Activated T-helper 1 cell treated with anti-CD3 and anti-CD28 coated beads, Interleukin-12 subunit alpha, Interleukin-12 subunit beta, Interleukin-2, Interleukin-4 antibody, amounts not matched to agents 30 ng/mL and 10 ng/mL and 1 ng/mL, durations not matched to agents 14 hours and 24 hours and 36 hours (primary cell): ENCODE measurements at regions not wholly inside any gene's neighbourhood (a gene's known extent, or its start where the extent isn't known, plus 50 kb on each side); places are given as distances from the start of the nearest gene placed in this dataset.

Experiments
- DNase-seq: peaks from one replicate; pipeline ENCODE4 v3.0.0; 2021; ENCODE audit warnings: low spot score
- H3K27ac Mint-ChIP-seq: one replicate; pipeline ENCODE4 v1.8.0; 2021; ENCODE audit warnings: mild to moderate bottlenecking, mixed read lengths
- H3K27me3 Mint-ChIP-seq: one replicate; pipeline ENCODE4 v1.8.0; 2022; ENCODE audit warnings: mild to moderate bottlenecking, moderate library complexity, mixed read lengths; ENCODE audit not compliant: insufficient read depth
- H3K36me3 Mint-ChIP-seq: one replicate; pipeline ENCODE4 v1.8.0; 2021; ENCODE audit warnings: low read depth, mixed read lengths
- H3K4me1 Mint-ChIP-seq: one replicate; pipeline ENCODE4 v1.8.0; 2021; ENCODE audit warnings: low read depth, mixed read lengths
- H3K4me3 Mint-ChIP-seq: one replicate; pipeline ENCODE4 v1.8.0; 2021; ENCODE audit warnings: mild to moderate bottlenecking, moderate library complexity, mixed read lengths
- H3K9me3 Mint-ChIP-seq: one replicate; pipeline ENCODE4 v1.8.0; 2021; ENCODE audit warnings: mixed read lengths
- intact Hi-C: fragments of 100-400 bp; cut with micrococcal nuclease; formaldehyde crosslinking; loops from one replicate; pipeline ENCODE4 v1.15.1; 2024

GRCh38 chr2:9734308-9734707, 103.5 kb upstream of the YWHAQ start:
- Mint-ChIP-seq H3K36me3 (peaks cover 3% of the 10 kb centered on the region), H3K9me3 (peaks cover 12% of the 10 kb centered on the region), H3K27me3 (no peaks in the 10 kb centered on the region), H3K4me1 (peaks cover 41% of the 10 kb centered on the region), H3K4me3 (no peak overlapping the region), H3K27ac (no peak overlapping the region)
- DNase-seq, result no peak
- intact Hi-C loops, result no loop called here

- H3K27me3 Mint-ChIP-seq, result no peaks in the 10 kb centered on the region
- intact Hi-C loops, result no loop called here
- peaks cover 38% of the 10 kb centered on the region for H3K4me1 Mint-ChIP-seq
- H3K36me3 Mint-ChIP-seq, result peaks cover 3% of the 10 kb centered on the region
- H3K27ac Mint-ChIP-seq, result peak overlapping the region; percentile 1
- no peak overlapping the region for H3K4me3 Mint-ChIP-seq
- DNase-seq, result no peak
- H3K9me3 Mint-ChIP-seq, result peaks cover 12% of the 10 kb centered on the region
Measured at GRCh38 chr2:9735335-9735734, 104.5 kb upstream of the YWHAQ start.

GRCh38 chr2:9736021-9736420, 105.2 kb upstream of the YWHAQ start:
- peaks cover 38% of the 10 kb centered on the region for H3K4me1 Mint-ChIP-seq
- H3K9me3 Mint-ChIP-seq, result peaks cover 12% of the 10 kb centered on the region
- H3K4me3 Mint-ChIP-seq, result no peak overlapping the region
- no peaks in the 10 kb centered on the region for H3K27me3 Mint-ChIP-seq
- peaks cover 3% of the 10 kb centered on the region for H3K36me3 Mint-ChIP-seq
- no peak for DNase-seq
- intact Hi-C loops, result no loop called here
- peak overlapping the region; percentile 35 for H3K27ac Mint-ChIP-seq

GRCh38 chr2:9737053-9737875, 106.0 kb upstream of the TAF1B start:
- Mint-ChIP-seq H3K36me3 (peaks cover 3% of the 10 kb centered on the region), H3K4me3 (no peak overlapping the region), H3K4me1 (peaks cover 38% of the 10 kb centered on the region), H3K27ac (peak overlapping the region; percentile 50), H3K27me3 (no peaks in the 10 kb centered on the region), H3K9me3 (peaks cover 15% of the 10 kb centered on the region)
- DNase-seq, result no peak
- intact Hi-C loops, result no loop called here

GRCh38 chr2:9738062-9738461, 105.2 kb upstream of the TAF1B start:
- Mint-ChIP-seq H3K4me1 (peaks cover 38% of the 10 kb centered on the region), H3K9me3 (peaks cover 15% of the 10 kb centered on the region), H3K27me3 (peaks cover 2% of the 10 kb centered on the region), H3K4me3 (peak overlapping the region; percentile 28), H3K27ac (peak overlapping the region; percentile 62), H3K36me3 (peaks cover 3% of the 10 kb centered on the region)
- intact Hi-C loops, result loop anchor here (1.0 kb wide), 1 partner anchor 14 kb away; no protein-coding TSS in a partner anchor
- no peak for DNase-seq

- H3K4me1 Mint-ChIP-seq, result peaks cover 38% of the 10 kb centered on the region
- intact Hi-C loops, result loop anchor here (1.0 kb wide), 1 partner anchor 13 kb away; no protein-coding TSS in a partner anchor
- H3K27me3 Mint-ChIP-seq, result peaks cover 4% of the 10 kb centered on the region
- peak overlapping the region; percentile 66 for H3K27ac Mint-ChIP-seq
- peaks cover 15% of the 10 kb centered on the region for H3K9me3 Mint-ChIP-seq
- H3K4me3 Mint-ChIP-seq, result peak overlapping the region; percentile 69
- peaks cover 3% of the 10 kb centered on the region for H3K36me3 Mint-ChIP-seq
- DNase-seq, result no peak
Measured at GRCh38 chr2:9738535-9739496, 104.5 kb upstream of the TAF1B start.

GRCh38 chr2:9739531-9739964, 103.7 kb upstream of the TAF1B start:
- H3K27ac Mint-ChIP-seq, result peak overlapping the region; percentile 66
- peak; percentile 24 for DNase-seq
- peaks cover 3% of the 10 kb centered on the region for H3K36me3 Mint-ChIP-seq
- intact Hi-C loops, result no loop called here
- peak overlapping the region; percentile 69 for H3K4me3 Mint-ChIP-seq
- H3K4me1 Mint-ChIP-seq, result peaks cover 38% of the 10 kb centered on the region
- H3K9me3 Mint-ChIP-seq, result peaks cover 11% of the 10 kb centered on the region
- peaks cover 4% of the 10 kb centered on the region for H3K27me3 Mint-ChIP-seq

GRCh38 chr2:9740382-9741073, 102.7 kb upstream of the TAF1B start:
- H3K27me3 Mint-ChIP-seq, result peaks cover 4% of the 10 kb centered on the region
- no peak overlapping the region for H3K4me3 Mint-ChIP-seq
- H3K36me3 Mint-ChIP-seq, result peaks cover 1% of the 10 kb centered on the region
- H3K4me1 Mint-ChIP-seq, result peaks cover 30% of the 10 kb centered on the region
- intact Hi-C loops, result no loop called here
- peak overlapping the region; percentile 63 for H3K27ac Mint-ChIP-seq
- no peak for DNase-seq
- H3K9me3 Mint-ChIP-seq, result peaks cover 7% of the 10 kb centered on the region

GRCh38 chr2:9741110-9741509, 102.2 kb upstream of the TAF1B start:
- H3K4me1 Mint-ChIP-seq, result peaks cover 24% of the 10 kb centered on the region
- no peak for DNase-seq
- intact Hi-C loops, result no loop called here
- no peak overlapping the region for H3K27ac Mint-ChIP-seq
- peaks cover 1% of the 10 kb centered on the region for H3K36me3 Mint-ChIP-seq
- no peak overlapping the region for H3K4me3 Mint-ChIP-seq
- peaks cover 8% of the 10 kb centered on the region for H3K27me3 Mint-ChIP-seq
- H3K9me3 Mint-ChIP-seq, result peaks cover 7% of the 10 kb centered on the region

- no peak for DNase-seq
- Mint-ChIP-seq H3K4me1 (peaks cover 12% of the 10 kb centered on the region), H3K9me3 (peaks cover 7% of the 10 kb centered on the region), H3K27ac (no peak overlapping the region), H3K27me3 (peaks cover 14% of the 10 kb centered on the region), H3K36me3 (peaks cover 1% of the 10 kb centered on the region), H3K4me3 (no peak overlapping the region)
- intact Hi-C loops, result no loop called here
Measured at GRCh38 chr2:9742601-9743000, 100.7 kb upstream of the TAF1B start.

GRCh38 chr2:9744256-9745004, 98.8 kb upstream of the TAF1B start:
- Mint-ChIP-seq H3K27ac (no peak overlapping the region), H3K4me3 (no peak overlapping the region), H3K36me3 (no peaks in the 10 kb centered on the region), H3K4me1 (peaks cover 9% of the 10 kb centered on the region), H3K27me3 (peaks cover 14% of the 10 kb centered on the region), H3K9me3 (peaks cover 4% of the 10 kb centered on the region)
- no peak for DNase-seq
- intact Hi-C loops, result no loop called here
